A549 (cell line): ENCODE measurements at regions not wholly inside any gene's neighbourhood (a gene's known extent, or its start where the extent isn't known, plus 50 kb on each side); places are given as distances from the start of the nearest gene placed in this dataset.
A peak's percentile ranks its signal among the peaks of the same experiment; 100 is the strongest.

Experiments
- ATAC-seq, 2 experiments: fragments of 200-7000 bp in 1 of 2; fragments of >200 bp in 1 of 2; cut with Nextera tagmentation in 1 of 2; cut with Tn5 transposase in 1 of 2; 3 replicates each; pipeline versions ENCODE4 v1.8.0 to v1.9.1; 2018 to 2020; ENCODE audit warnings: mild to moderate bottlenecking in 1 of 2, moderate library complexity in 1 of 2
- CTCF ChIA-PET: fragments of 300-600 bp; sonication (Branson Sonifier 250); formaldehyde crosslinking; extraction: SDS; loops from one replicate; lab custom pipeline; 2021; ENCODE audit warnings: antibody characterized with exemption, inconsistent platforms; lab: Yijun Ruan, JAX
- POLR2A ChIA-PET: fragments of 350-600 bp; formaldehyde crosslinking; extraction: SDS; loops from one replicate; lab custom pipeline; 2021; ENCODE audit warnings: antibody characterized with exemption, inconsistent platforms; lab: Yijun Ruan, JAX
- DNase-seq, 2 experiments: peaks; one replicate each; pipeline versions ENCODE4 v3.0.0 to v3.0.0-alpha.2; 2011 to 2016; ENCODE audit warnings: low read depth in 1 of 2, low spot score in 1 of 2
- FAIRE-seq: peaks from 2 replicates; lab custom pipeline; 2011; peaks lifted over from hg19 to GRCh38; lab: Jason Lieb, UNC
- H3K27ac ChIP-seq, 2 experiments: fragments of >200 bp; sonication (Bioruptor Twin); formaldehyde crosslinking; 3 replicates each; pipeline ENCODE4 v1.5.1; 2016 to 2017
- H3K4me1 ChIP-seq: fragments of >200 bp; sonication (Bioruptor Twin); formaldehyde crosslinking; 3 replicates; pipeline ENCODE4 v1.6.1; 2016
- H3K4me2 ChIP-seq: fragments of >200 bp; sonication (Bioruptor Twin); formaldehyde crosslinking; 3 replicates; pipeline ENCODE4 v1.6.1; 2016
- H3K4me3 ChIP-seq: fragments of >200 bp; sonication (Bioruptor Twin); formaldehyde crosslinking; 3 replicates; pipeline ENCODE4 v1.5.1; 2016
- H3K9me3 ChIP-seq: fragments of >200 bp; sonication (Bioruptor Twin); formaldehyde crosslinking; 3 replicates; pipeline ENCODE4 v1.6.1; 2016
- CEBPB ChIP-seq, 2 experiments: fragments of >200 bp in 1 of 2; sonication (Bioruptor Twin) in 1 of 2; formaldehyde crosslinking in 1 of 2; IDR thresholded peaks; 2 replicates each; pipeline ENCODE4 v1.6.1; 2012 to 2016
- CHD2 ChIP-seq: fragments of 150-350 bp; IDR thresholded peaks from 2 replicates; pipeline ENCODE4 v1.6.1; 2014; ENCODE audit warnings: low read length; ENCODE audit not compliant: partially characterized antibody
- FOSL2 ChIP-seq, 2 experiments: fragments of 450-650 bp in 1 of 2; fragments of >200 bp in 1 of 2; sonication (Bioruptor Twin) in 1 of 2; formaldehyde crosslinking; IDR thresholded peaks; 2 replicates each; pipeline versions ENCODE4 v1.5.0 to v1.6.1; 2016 to 2020; ENCODE audit warnings: mild to moderate bottlenecking in 1 of 2, moderate library complexity in 1 of 2
- FOXS1 ChIP-seq: fragments of 250-450 bp; sonication (Bioruptor Pico); IDR thresholded peaks from 2 replicates; pipeline ENCODE4 v1.5.0; 2020; ENCODE audit warnings: mild to moderate bottlenecking, moderate library complexity
- HOXB5 ChIP-seq: fragments of 250-450 bp; sonication (Bioruptor Pico); IDR thresholded peaks from 2 replicates; pipeline ENCODE4 v1.5.0; 2020; ENCODE audit warnings: mild to moderate bottlenecking, moderate library complexity
- JUN ChIP-seq, 2 experiments: fragments of >200 bp; sonication (Bioruptor Twin); formaldehyde crosslinking; IDR thresholded peaks; 2 replicates in 1 of 2; 3 replicates in 1 of 2; pipeline ENCODE4 v1.6.1; 2016 to 2017
- JUNB ChIP-seq: fragments of >200 bp; sonication (Bioruptor Twin); formaldehyde crosslinking; IDR thresholded peaks from 2 replicates; pipeline ENCODE4 v1.6.1; 2016
- MYC ChIP-seq: IDR thresholded peaks from 2 replicates; pipeline ENCODE4 v1.6.1; 2012; ENCODE audit warnings: mild to moderate bottlenecking, inconsistent platforms, low read length, improper control_type of control experiment, borderline replicate concordance
- NFE2L2 ChIP-seq: fragments of 150-350 bp; conservative IDR thresholded peaks from 2 replicates; pipeline ENCODE4 v1.6.1; 2014; ENCODE audit warnings: low read length
- NPAS2 ChIP-seq: fragments of 250-450 bp; sonication (Bioruptor Pico); IDR thresholded peaks from 2 replicates; pipeline ENCODE4 v1.8.0; 2022; ENCODE audit warnings: mild to moderate bottlenecking, moderate library complexity, borderline replicate concordance
- POLR2A ChIP-seq: IDR thresholded peaks from 2 replicates; pipeline ENCODE4 v1.6.1; 2012; ENCODE audit warnings: mild to moderate bottlenecking, low read length
- RARB ChIP-seq: fragments of 250-450 bp; sonication (Bioruptor Pico); IDR thresholded peaks from 2 replicates; pipeline ENCODE4 v1.8.0; 2021; ENCODE audit warnings: mild to moderate bottlenecking, moderate library complexity
- WGBS: methylation state at CpG from one replicate; pipeline ENCODE4 v1.1.6; 2017; ENCODE audit errors: missing lambda C conversion rate; 5-methylcytosine and 5-hydroxymethylcytosine counted together
- TF ChIP-seq, protein P1 (sequence below): fragments of 150-350 bp; IDR thresholded peaks from 2 replicates; pipeline ENCODE4 v1.6.1; 2014; ENCODE audit warnings: low read depth, mild to moderate bottlenecking, low read length
- TF ChIP-seq, protein P2 (sequence below): fragments of 450-650 bp; IDR thresholded peaks from 2 replicates; pipeline ENCODE4 v1.6.1; 2014; ENCODE audit warnings: antibody characterized with exemption

DNA sequence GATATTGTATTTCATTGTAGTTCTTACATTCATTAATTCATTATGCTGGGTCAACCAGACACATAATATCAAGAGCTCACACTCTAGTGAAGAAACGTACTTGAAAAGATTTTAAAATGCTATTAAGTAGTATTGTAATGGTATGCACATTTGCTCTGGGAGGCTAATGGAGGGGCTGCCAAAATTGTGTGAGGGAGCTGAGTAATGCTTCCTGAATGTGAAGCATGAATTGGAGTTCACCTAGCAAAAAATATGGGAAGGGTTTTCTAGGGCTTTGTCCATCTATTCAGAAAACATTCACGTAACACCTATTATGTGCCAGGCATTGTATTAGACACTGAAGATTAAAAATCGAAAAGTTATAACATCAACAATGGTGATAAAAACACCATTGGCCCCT is 403.8 kb upstream of the PDE3A start (continued):
- TF ChIP-seq, protein P1, sequence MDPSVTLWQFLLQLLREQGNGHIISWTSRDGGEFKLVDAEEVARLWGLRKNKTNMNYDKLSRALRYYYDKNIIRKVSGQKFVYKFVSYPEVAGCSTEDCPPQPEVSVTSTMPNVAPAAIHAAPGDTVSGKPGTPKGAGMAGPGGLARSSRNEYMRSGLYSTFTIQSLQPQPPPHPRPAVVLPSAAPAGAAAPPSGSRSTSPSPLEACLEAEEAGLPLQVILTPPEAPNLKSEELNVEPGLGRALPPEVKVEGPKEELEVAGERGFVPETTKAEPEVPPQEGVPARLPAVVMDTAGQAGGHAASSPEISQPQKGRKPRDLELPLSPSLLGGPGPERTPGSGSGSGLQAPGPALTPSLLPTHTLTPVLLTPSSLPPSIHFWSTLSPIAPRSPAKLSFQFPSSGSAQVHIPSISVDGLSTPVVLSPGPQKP: no peak
- TF ChIP-seq, all 56 proteins: peak for 0

DNA sequence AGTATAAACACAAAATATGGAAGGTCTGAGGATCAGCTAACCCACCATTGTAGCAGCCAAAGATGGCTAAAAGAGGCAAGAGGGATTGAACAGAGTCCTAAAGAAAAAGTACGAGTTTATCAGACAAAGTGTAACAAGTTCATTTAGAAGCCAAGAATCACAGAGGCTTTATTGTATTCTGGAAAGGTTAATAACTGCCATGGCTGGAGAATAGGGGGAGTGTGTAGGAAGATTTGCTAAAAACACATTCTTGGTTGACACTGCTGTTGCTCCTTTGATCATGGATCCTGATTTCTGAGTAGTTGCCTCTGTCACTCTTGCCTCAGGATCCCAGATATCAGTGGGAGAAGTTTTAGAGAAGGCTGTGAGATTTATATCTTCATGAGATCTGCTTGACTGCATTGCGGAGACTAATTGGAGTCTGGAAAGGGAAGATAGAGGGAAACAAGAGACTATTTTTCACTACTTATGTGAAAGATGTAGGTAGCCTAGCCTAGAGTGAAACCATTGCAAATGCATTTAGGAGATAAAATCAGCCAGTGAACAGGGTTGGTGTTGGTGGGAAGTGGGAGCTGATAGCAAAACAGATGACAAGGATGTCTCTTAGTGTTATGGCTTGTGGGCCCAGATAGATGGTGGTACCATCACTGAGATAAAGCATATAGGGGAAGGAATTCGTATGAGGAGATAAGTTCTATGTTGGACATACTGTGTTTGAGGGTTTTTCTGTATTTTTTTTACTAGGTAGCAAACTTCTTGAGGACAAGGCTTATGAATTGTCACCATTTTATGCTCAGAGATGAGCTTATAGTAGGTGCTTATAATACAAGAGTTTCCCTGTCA is 402.9 kb upstream of the PDE3A start:
- FAIRE-seq: no peak
- H3K4me1 ChIP-seq: peaks cover 25% of the 10 kb centered on the region
- POLR2A ChIA-PET: no interaction called here
- no peak for ATAC-seq
- DNase-seq: no peak
- WGBS: 62% methylated on average over 3 of the region's 3 CpGs
- CTCF ChIA-PET: interaction anchor here (0.6 kb wide), 1 partner anchor 91 kb away, joined by 3 read pairs; no protein-coding TSS in a partner anchor
- TF ChIP-seq CHD2: no peak
- no peak for TF ChIP-seq MYC
- no peak for TF ChIP-seq NPAS2 (CRISPR knock-in tag)
- no peak for TF ChIP-seq RARB (CRISPR knock-in tag)
- TF ChIP-seq, all 56 proteins: peak for 0
- Histone ChIP-seq H3K9me3 (no peaks in the 10 kb centered on the region), H3K4me2 (no peak overlapping the region), H3K27ac (0 out of 6 replicates have a peak overlapping the region, but pooled peaks of 1 of the 2 experiments have one; percentile 14), H3K4me3 (no peak overlapping the region)

DNA sequence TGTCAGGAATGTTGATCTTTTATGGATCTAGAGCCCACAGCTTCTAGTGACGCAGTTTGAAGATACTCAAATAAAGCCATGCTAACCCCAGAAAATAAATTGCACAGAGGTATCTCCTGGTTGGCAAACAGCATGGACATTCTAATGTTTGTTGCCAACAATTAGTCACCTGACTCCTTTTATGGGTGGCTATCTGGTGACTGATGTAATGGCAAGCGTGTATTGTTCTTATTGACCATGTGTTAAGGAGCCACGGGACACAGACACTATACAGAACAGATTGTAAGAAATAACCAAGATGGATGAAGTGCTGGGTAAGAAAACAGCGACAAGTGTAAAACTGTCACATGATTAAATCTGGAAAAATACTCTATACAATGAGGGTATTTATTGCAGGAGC is 401.3 kb upstream of the PDE3A start:
- H3K4me1 ChIP-seq: peaks cover 41% of the 10 kb centered on the region
- no peak overlapping the region for H3K4me3 ChIP-seq
- POLR2A ChIA-PET: no interaction called here
- H3K9me3 ChIP-seq: no peaks in the 10 kb centered on the region
- DNase-seq (peak in 1 of 2 experiments; percentile 29), ATAC-seq (0 out of 6 replicates have a peak, but pooled peaks of 1 of the 2 experiments have one; percentile 17), FAIRE-seq (peak; percentile 61)
- TF ChIP-seq NFE2L2: no peak
- TF ChIP-seq, protein P2, sequence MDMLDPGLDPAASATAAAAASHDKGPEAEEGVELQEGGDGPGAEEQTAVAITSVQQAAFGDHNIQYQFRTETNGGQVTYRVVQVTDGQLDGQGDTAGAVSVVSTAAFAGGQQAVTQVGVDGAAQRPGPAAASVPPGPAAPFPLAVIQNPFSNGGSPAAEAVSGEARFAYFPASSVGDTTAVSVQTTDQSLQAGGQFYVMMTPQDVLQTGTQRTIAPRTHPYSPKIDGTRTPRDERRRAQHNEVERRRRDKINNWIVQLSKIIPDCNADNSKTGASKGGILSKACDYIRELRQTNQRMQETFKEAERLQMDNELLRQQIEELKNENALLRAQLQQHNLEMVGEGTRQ: 0 out of 2 replicates have a peak, but pooled peaks have one; percentile 7
- CTCF ChIA-PET: no interaction called here
- H3K4me2 ChIP-seq: peak overlapping the region; percentile 52
- WGBS: 73% methylated on average over 4 of the region's 4 CpGs
- peak overlapping the region; percentile 27 to 56; a peak in 4 of 6 replicates for H3K27ac ChIP-seq

DNA sequence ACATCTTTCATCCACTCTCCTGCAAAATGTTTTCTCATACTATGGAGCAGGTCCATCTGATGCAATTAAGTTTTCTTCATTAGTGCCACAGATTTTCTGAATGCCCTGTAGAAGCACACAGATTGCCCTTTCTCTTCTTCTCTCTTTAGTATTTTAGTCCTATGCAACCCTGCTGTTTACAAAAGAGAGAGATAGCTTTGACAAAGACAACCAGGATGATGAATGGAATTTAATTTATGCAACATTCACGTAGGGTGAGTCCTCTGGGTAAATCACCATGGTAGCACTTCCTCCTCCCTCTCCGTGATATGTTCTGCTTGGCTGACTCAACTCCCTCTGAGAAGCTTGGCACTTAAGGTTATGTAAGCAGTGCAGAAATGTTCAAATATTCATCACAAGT is 400.9 kb upstream of the PDE3A start:
- H3K27ac ChIP-seq: peak overlapping the region; percentile 27 to 56; a peak in 4 of 6 replicates
- ChIA-PET POLR2A (no interaction called here), CTCF (interaction anchor here (0.7 kb wide), 1 partner anchor 1363 kb away, joined by 3 read pairs; no protein-coding TSS in a partner anchor)
- H3K4me2 ChIP-seq: peak overlapping the region; percentile 52
- DNase-seq (peak; percentile 49 to 91), FAIRE-seq (peak; percentile 90), ATAC-seq (peak; percentile 90 to 97)
- no peaks in the 10 kb centered on the region for H3K9me3 ChIP-seq
- peaks cover 45% of the 10 kb centered on the region for H3K4me1 ChIP-seq
- WGBS: 3% methylated on average over 2 of the region's 2 CpGs
- TF ChIP-seq HOXB5: peak; percentile 91; the same call in 1 of the 2 replicates
- TF ChIP-seq FOXS1 (CRISPR knock-in tag): peak; percentile 43; the same call in 1 of the 2 replicates
- TF ChIP-seq POLR2A: no peak
- peak; percentile 38 to 41; a peak in 1 of 4 replicates for TF ChIP-seq CEBPB (IDR thresholded peaks at IDR 0.05)
- 0 out of 2 replicates have a peak, but pooled peaks have one; percentile 13 for TF ChIP-seq FOSL2 (IDR thresholded peaks at IDR 0.05)
- peak; percentile 72 for TF ChIP-seq FOSL2 (CRISPR knock-in tag; IDR thresholded peaks at IDR 0.05)
- TF ChIP-seq JUNB: peak; percentile 15; the same call in 1 of the 2 replicates
- no peak for TF ChIP-seq JUN (IDR thresholded peaks at IDR 0.05)
- H3K4me3 ChIP-seq: no peak overlapping the region
